Adrenal gland (tissue), 5 donors: ENCODE measurements at regions not wholly inside any gene's neighbourhood (a gene's known extent, or its start where the extent isn't known, plus 50 kb on each side); places are given as distances from the start of the nearest gene placed in this dataset.

Source experiments
- CTCF ChIP-seq, 6 experiments: fragments of 450-650 bp in 4 of 6; fragments of 200-600 bp in 2 of 6; sonication (generic) in 1 of 6; IDR thresholded peaks; 1 replicate in 5 of 6; 2 replicates in 1 of 6; pipeline versions ENCODE4 v1.5.1 to v1.8.0; 2016 to 2021; ENCODE audit warnings: antibody characterized with exemption in 6 of 6, mild to moderate bottlenecking in 2 of 6, moderate library complexity in 1 of 6
- POLR2A ChIP-seq, 2 donors: fragments of 450-650 bp; IDR thresholded peaks; one replicate each; pipeline ENCODE4 v1.6.1; 2017; ENCODE audit warnings: antibody characterized with exemption in 2 of 2, mild to moderate bottlenecking in 2 of 2, moderate library complexity in 1 of 2
- donor health status: DM: no; HTN: no; CAD: no.

GRCh38 chr3:73245459-73245858, 184.0 kb downstream of the EBLN2 start:
- TF ChIP-seq CTCF (IDR thresholded peaks at IDR 0.05) (no peak), POLR2A (IDR thresholded peaks at IDR 0.05) (no peak)
